Prostate gland (tissue), 2 donors: ENCODE measurements at regions not wholly inside any gene's neighbourhood (a gene's known extent, or its start where the extent isn't known, plus 50 kb on each side); places are given as distances from the start of the nearest gene placed in this dataset.

Experiments
- POLR2A ChIP-seq: fragments of 450-650 bp; IDR thresholded peaks from one replicate; pipeline ENCODE4 v1.6.1; 2016; ENCODE audit warnings: antibody characterized with exemption, mild to moderate bottlenecking
- POLR2AphosphoS5 ChIP-seq: sonication (generic); formaldehyde crosslinking; IDR thresholded peaks from one replicate; pipeline ENCODE4 v1.6.1; 2017; ENCODE audit warnings: antibody characterized with exemption
- TF ChIP-seq, protein P1 (sequence below), 4 experiments: fragments of 200-600 bp in 2 of 4; fragments of 450-650 bp in 2 of 4; sonication (generic) in 2 of 4; IDR thresholded peaks; 1 replicate in 3 of 4; 2 replicates in 1 of 4; pipeline ENCODE4 v1.5.1; 2016 to 2019; ENCODE audit warnings: antibody characterized with exemption in 4 of 4, mild to moderate bottlenecking in 2 of 4, moderate library complexity in 2 of 4

GRCh38 chr2:238796223-238796885 lies 51.5 kb upstream of the TWIST2 start:
- TF ChIP-seq, protein P1, sequence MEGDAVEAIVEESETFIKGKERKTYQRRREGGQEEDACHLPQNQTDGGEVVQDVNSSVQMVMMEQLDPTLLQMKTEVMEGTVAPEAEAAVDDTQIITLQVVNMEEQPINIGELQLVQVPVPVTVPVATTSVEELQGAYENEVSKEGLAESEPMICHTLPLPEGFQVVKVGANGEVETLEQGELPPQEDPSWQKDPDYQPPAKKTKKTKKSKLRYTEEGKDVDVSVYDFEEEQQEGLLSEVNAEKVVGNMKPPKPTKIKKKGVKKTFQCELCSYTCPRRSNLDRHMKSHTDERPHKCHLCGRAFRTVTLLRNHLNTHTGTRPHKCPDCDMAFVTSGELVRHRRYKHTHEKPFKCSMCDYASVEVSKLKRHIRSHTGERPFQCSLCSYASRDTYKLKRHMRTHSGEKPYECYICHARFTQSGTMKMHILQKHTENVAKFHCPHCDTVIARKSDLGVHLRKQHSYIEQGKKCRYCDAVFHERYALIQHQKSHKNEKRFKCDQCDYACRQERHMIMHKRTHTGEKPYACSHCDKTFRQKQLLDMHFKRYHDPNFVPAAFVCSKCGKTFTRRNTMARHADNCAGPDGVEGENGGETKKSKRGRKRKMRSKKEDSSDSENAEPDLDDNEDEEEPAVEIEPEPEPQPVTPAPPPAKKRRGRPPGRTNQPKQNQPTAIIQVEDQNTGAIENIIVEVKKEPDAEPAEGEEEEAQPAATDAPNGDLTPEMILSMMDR (IDR thresholded peaks at IDR 0.05), result no peak
- TF ChIP-seq POLR2AphosphoS5 (no peak), POLR2A (no peak)
